Subcutaneous abdominal adipose tissue (tissue), 5 donors: ENCODE measurements at regions not wholly inside any gene's neighbourhood (a gene's known extent, or its start where the extent isn't known, plus 50 kb on each side); places are given as distances from the start of the nearest gene placed in this dataset.
"Not testable (repeated sequence)": the region's sequence is repeated elsewhere in the genome, so short reads cannot be mapped to it uniquely, and the experiment has no call there.

Experiments
- H3K27ac ChIP-seq: one replicate; pipeline ENCODE4 v1.7.0; 2013; ENCODE audit warnings: low read depth, mild to moderate bottlenecking, inconsistent platforms, low read length, moderate library complexity
- H3K27me3 ChIP-seq, 5 donors: one replicate each; pipeline ENCODE4 v1.7.0; 2013; ENCODE audit warnings: low read length in 5 of 5, inconsistent platforms in 1 of 5; ENCODE audit not compliant: control insufficient read depth in 5 of 5, insufficient read depth in 4 of 5
- H3K36me3 ChIP-seq, 5 donors: one replicate each; pipeline ENCODE4 v1.7.0; 2013; ENCODE audit warnings: low read length in 5 of 5; ENCODE audit not compliant: control insufficient read depth in 5 of 5, insufficient read depth in 5 of 5
- H3K4me1 ChIP-seq, 5 donors: one replicate each; pipeline ENCODE4 v1.7.0; 2013; ENCODE audit warnings: low read length in 5 of 5, mild to moderate bottlenecking in 3 of 5, moderate library complexity in 1 of 5; ENCODE audit not compliant: control insufficient read depth in 5 of 5, insufficient read depth in 5 of 5
- H3K4me3 ChIP-seq, 5 donors: one replicate each; pipeline ENCODE4 v1.7.0; 2013; ENCODE audit warnings: low read length in 5 of 5, low read depth in 1 of 5
- H3K9ac ChIP-seq, 5 donors: one replicate each; pipeline ENCODE4 v1.7.0; 2013; ENCODE audit warnings: low read length in 5 of 5, mild to moderate bottlenecking in 4 of 5, moderate library complexity in 3 of 5
- H3K9me3 ChIP-seq, 5 donors: one replicate each; pipeline ENCODE4 v1.7.0; 2013; ENCODE audit warnings: low read length in 5 of 5; ENCODE audit not compliant: control insufficient read depth in 5 of 5
- donor health status: healthy.
- donor health status: healthy.
- donor health status: healthy.
- donor health status: healthy.
- donor health status: healthy.

GRCh38 chr15:79164043-79164442 lies 73.5 kb upstream of the RASGRF1 start:
- H3K9ac ChIP-seq = no peak overlapping the region
- H3K27me3 ChIP-seq = peaks cover 0 to 4% (median 0%) of the 10 kb centered on the region in 5 donors
- no peak overlapping the region for H3K4me3 ChIP-seq
- H3K9me3 ChIP-seq = no peaks in the 10 kb centered on the region
- no peak overlapping the region for H3K27ac ChIP-seq
- no peaks in the 10 kb centered on the region for H3K36me3 ChIP-seq
- peaks cover 5 to 28% (median 19%) of the 10 kb centered on the region in 5 donors for H3K4me1 ChIP-seq

GRCh38 chr15:79163395-79163794 lies 72.8 kb upstream of the RASGRF1 start:
- peaks cover 5 to 28% (median 20%) of the 10 kb centered on the region in 5 donors for H3K4me1 ChIP-seq
- H3K9ac ChIP-seq = no peak overlapping the region
- H3K27ac ChIP-seq = no peak overlapping the region
- no peak overlapping the region for H3K4me3 ChIP-seq
- no peaks in the 10 kb centered on the region for H3K9me3 ChIP-seq
- peaks cover 0 to 4% (median 0%) of the 10 kb centered on the region in 5 donors for H3K27me3 ChIP-seq
- no peaks in the 10 kb centered on the region for H3K36me3 ChIP-seq

- Histone ChIP-seq H3K4me3 (no peak overlapping the region), H3K36me3 (no peaks in the 10 kb centered on the region), H3K4me1 (peaks cover 5 to 31% (median 20%) of the 10 kb centered on the region in 5 donors), H3K27me3 (peaks cover 0 to 4% (median 0%) of the 10 kb centered on the region in 5 donors), H3K27ac (no peak overlapping the region), H3K9ac (no peak overlapping the region), H3K9me3 (no peaks in the 10 kb centered on the region)
These were observed 71.4 kb upstream of the RASGRF1 start for GRCh38 chr15:79161837-79162508.

- Histone ChIP-seq H3K4me3 (no peak overlapping the region), H3K4me1 (peaks cover 5 to 33% (median 20%) of the 10 kb centered on the region in 5 donors), H3K36me3 (no peaks in the 10 kb centered on the region), H3K27me3 (no peaks in the 10 kb centered on the region), H3K27ac (peak overlapping the region; percentile 37), H3K9me3 (no peaks in the 10 kb centered on the region), H3K9ac (no peak overlapping the region)
These were observed 69.6 kb upstream of the RASGRF1 start for GRCh38 chr15:79160211-79160610.

GRCh38 chr15:79157631-79158592 lies 67.3 kb upstream of the RASGRF1 start:
- peaks cover 5 to 37% (median 25%) of the 10 kb centered on the region in 5 donors for H3K4me1 ChIP-seq
- no peaks in the 10 kb centered on the region for H3K9me3 ChIP-seq
- H3K27me3 ChIP-seq = no peaks in the 10 kb centered on the region
- H3K27ac ChIP-seq = peak overlapping the region; percentile 41
- H3K36me3 ChIP-seq = no peaks in the 10 kb centered on the region
- no peak overlapping the region for H3K4me3 ChIP-seq
- H3K9ac ChIP-seq = no peak overlapping the region

GRCh38 chr15:79156704-79157375 lies 66.3 kb upstream of the RASGRF1 start:
- no peaks in the 10 kb centered on the region for H3K36me3 ChIP-seq
- no peaks in the 10 kb centered on the region for H3K9me3 ChIP-seq
- no peaks in the 10 kb centered on the region for H3K27me3 ChIP-seq
- no peak overlapping the region for H3K4me3 ChIP-seq
- H3K27ac ChIP-seq = no peak overlapping the region
- no peak overlapping the region for H3K9ac ChIP-seq
- H3K4me1 ChIP-seq = peaks cover 4 to 33% (median 15%) of the 10 kb centered on the region in 5 donors

- Histone ChIP-seq H3K27me3 (no peaks in the 10 kb centered on the region), H3K4me3 (no peak overlapping the region), H3K9me3 (peaks cover 0 to 1% (median 0%) of the 10 kb centered on the region in 5 donors), H3K36me3 (no peaks in the 10 kb centered on the region), H3K4me1 (peaks cover 0 to 23% (median 5%) of the 10 kb centered on the region in 5 donors), H3K9ac (no peak overlapping the region), H3K27ac (no peak overlapping the region)
These were observed 64.0 kb upstream of the RASGRF1 start for GRCh38 chr15:79154483-79155135.

- not testable (repeated sequence) for H3K9ac ChIP-seq, H3K4me3 ChIP-seq, H3K27ac ChIP-seq, H3K27me3 ChIP-seq, H3K36me3 ChIP-seq, H3K4me1 ChIP-seq
- H3K9me3 ChIP-seq = peaks cover 2 to 10% (median 8%) of the 10 kb centered on the region in 5 donors
These were observed 53.7 kb upstream of the RASGRF1 start for GRCh38 chr15:79144290-79144689.

GRCh38 chr15:79140846-79141570 lies 50.4 kb upstream of the RASGRF1 start:
- Histone ChIP-seq H3K9me3 (peaks cover 2 to 10% (median 8%) of the 10 kb centered on the region in 5 donors), H3K4me1 (no peaks in the 10 kb centered on the region), H3K27ac (no peak overlapping the region), H3K9ac (no peak overlapping the region), H3K27me3 (peaks cover 0 to 3% (median 0%) of the 10 kb centered on the region in 5 donors), H3K4me3 (no peak overlapping the region), H3K36me3 (no peaks in the 10 kb centered on the region)
